Thyroid gland (tissue), 4 donors: ENCODE measurements at regions not wholly inside any gene's neighbourhood (a gene's known extent, or its start where the extent isn't known, plus 50 kb on each side); places are given as distances from the start of the nearest gene placed in this dataset.
A peak's percentile ranks its signal among the peaks of the same experiment; 100 is the strongest.

Experiments
- DNase-seq, 2 donors: peaks; one replicate each; pipeline ENCODE4 v3.0.0-alpha.2; 2019
- H3K27ac ChIP-seq, 3 donors: fragments of 200-600 bp; sonication (generic); 1 replicate in 2 of 3; 2 replicates in 1 of 3; pipeline ENCODE4 v1.5.1; 2016 to 2019; ENCODE audit warnings: mild to moderate bottlenecking in 1 of 3, moderate library complexity in 1 of 3
- H3K27me3 ChIP-seq: fragments of 200-600 bp; sonication (generic); one replicate; pipeline ENCODE4 v1.5.1; 2019
- H3K36me3 ChIP-seq, 2 donors: fragments of 200-600 bp; sonication (generic); one replicate each; pipeline ENCODE4 v1.5.1; 2016 to 2019
- H3K4me1 ChIP-seq, 2 donors: fragments of 200-600 bp; sonication (generic); one replicate each; pipeline ENCODE4 v1.5.1; 2017 to 2019
- H3K4me3 ChIP-seq, 3 donors: fragments of 200-600 bp; sonication (generic); replicated peaks in 1 of 3; 1 replicate in 2 of 3; 2 replicates in 1 of 3; pipeline ENCODE4 v1.5.1; 2016; ENCODE audit warnings: mild to moderate bottlenecking in 1 of 3
- H3K9me3 ChIP-seq: fragments of 200-600 bp; sonication (generic); one replicate; pipeline ENCODE4 v1.5.1; 2017
- CTCF ChIP-seq, 6 experiments: fragments of 200-600 bp in 3 of 6; fragments of 450-650 bp in 3 of 6; sonication (generic) in 3 of 6; IDR thresholded peaks; one replicate each; pipeline ENCODE4 v1.5.1; 2016 to 2019; ENCODE audit warnings: antibody characterized with exemption in 6 of 6, mild to moderate bottlenecking in 2 of 6, inconsistent platforms in 1 of 6, moderate library complexity in 1 of 6
- POLR2A ChIP-seq, 2 donors: fragments of 450-650 bp; IDR thresholded peaks; one replicate each; pipeline ENCODE4 v1.6.1; 2017; ENCODE audit warnings: antibody characterized with exemption in 2 of 2, mild to moderate bottlenecking in 2 of 2, moderate library complexity in 1 of 2
- WGBS, 2 donors: methylation state at CpG; one replicate each; pipeline ENCODE4 v1.1.5; 2017; 5-methylcytosine and 5-hydroxymethylcytosine counted together
- intact Hi-C: fragments of 100-400 bp; cut with DNase I; formaldehyde crosslinking; loops from one replicate; pipeline ENCODE4 v1.15.1; 2023

DNA sequence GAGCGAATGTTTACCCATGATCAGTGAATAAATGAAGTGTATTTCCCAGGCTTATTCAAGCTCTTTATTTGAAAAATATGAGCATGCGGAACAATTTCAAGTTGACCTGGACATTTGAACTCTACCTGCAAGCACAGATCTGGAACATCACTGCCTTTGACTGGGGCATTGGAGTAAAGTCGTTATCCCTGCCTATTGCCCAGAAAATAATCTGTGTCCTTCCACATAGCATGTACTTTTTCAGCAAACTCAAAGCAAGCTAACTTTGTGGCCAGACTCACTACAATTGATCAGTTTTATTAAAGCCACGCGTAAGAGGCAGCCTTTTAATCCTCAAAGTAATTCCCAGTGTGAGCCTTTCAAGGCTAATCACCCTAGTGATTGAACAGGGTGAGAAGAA lies 73.4 kb upstream of the PAK5 start:
- Histone ChIP-seq H3K36me3 (no peaks in the 10 kb centered on the region), H3K27ac (no peak overlapping the region), H3K4me3 (no peak overlapping the region), H3K27me3 (no peaks in the 10 kb centered on the region), H3K9me3 (no peaks in the 10 kb centered on the region), H3K4me1 (no peaks in the 10 kb centered on the region)
- 87 to 89% methylated on average over 5 of the region's 5 CpGs for WGBS, 2 donors
- intact Hi-C loops, result loop anchor here (5.0 kb wide), 1 partner anchor 295 kb away; no protein-coding TSS in a partner anchor
- TF ChIP-seq POLR2A (IDR thresholded peaks at IDR 0.05) (no peak), CTCF (IDR thresholded peaks at IDR 0.05) (no peak)
- DNase-seq, result no peak

GRCh38 chr20:9911519-9911918 lies 72.6 kb upstream of the PAK5 start:
- Histone ChIP-seq H3K36me3 (no peaks in the 10 kb centered on the region), H3K4me1 (no peaks in the 10 kb centered on the region), H3K27me3 (no peaks in the 10 kb centered on the region), H3K9me3 (no peaks in the 10 kb centered on the region), H3K4me3 (no peak overlapping the region), H3K27ac (no peak overlapping the region)
- WGBS, 2 donors, result 54 to 55% methylated on average over 3 of the region's 3 CpGs
- intact Hi-C loops, result loop anchor here (5.0 kb wide), 1 partner anchor 294 kb away; no protein-coding TSS in a partner anchor
- no peak for TF ChIP-seq CTCF (IDR thresholded peaks at IDR 0.05)
- no peak for TF ChIP-seq POLR2A (IDR thresholded peaks at IDR 0.05)
- no peak for DNase-seq

DNA sequence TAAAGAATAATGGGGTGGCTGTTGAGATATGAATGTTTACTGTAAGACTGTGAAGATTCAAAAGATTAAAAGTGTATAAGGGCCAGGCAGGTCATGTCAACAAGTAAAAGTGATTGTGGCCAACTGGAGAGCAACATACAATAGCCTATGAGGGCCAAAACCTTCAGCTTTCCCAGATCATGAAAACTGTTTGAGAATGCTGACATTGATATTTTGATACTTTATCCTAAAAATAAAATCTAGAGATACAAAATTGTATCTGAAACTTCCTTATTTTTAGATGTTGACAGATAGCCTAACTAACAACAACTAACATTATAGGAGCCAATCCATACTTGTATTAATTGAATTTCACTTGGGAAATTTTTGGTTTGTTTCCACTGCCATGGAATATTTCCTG lies 70.3 kb upstream of the PAK5 start:
- Histone ChIP-seq H3K27me3 (no peaks in the 10 kb centered on the region), H3K9me3 (no peaks in the 10 kb centered on the region), H3K4me1 (no peaks in the 10 kb centered on the region), H3K4me3 (no peak overlapping the region), H3K27ac (no peak overlapping the region), H3K36me3 (no peaks in the 10 kb centered on the region)
- DNase-seq, result no peak
- no peak for TF ChIP-seq CTCF (IDR thresholded peaks at IDR 0.05)
- no peak for TF ChIP-seq POLR2A (IDR thresholded peaks at IDR 0.05)
- intact Hi-C loops, result no loop called here

- DNase-seq, result peak; percentile 6 to 21
- no peaks in the 10 kb centered on the region for H3K27me3 ChIP-seq
- no peak overlapping the region for H3K4me3 ChIP-seq
- H3K36me3 ChIP-seq, result no peaks in the 10 kb centered on the region
- 3 to 6% methylated on average over 1 of the region's 1 CpG for WGBS, 2 donors
- H3K27ac ChIP-seq, result no peak overlapping the region
- TF ChIP-seq POLR2A (IDR thresholded peaks at IDR 0.05) (no peak), CTCF (IDR thresholded peaks at IDR 0.05) (peak in 1 of 6 experiments; percentile 51)
- H3K4me1 ChIP-seq, result no peaks in the 10 kb centered on the region
- no peaks in the 10 kb centered on the region for H3K9me3 ChIP-seq
- intact Hi-C loops, result no loop called here
These were observed 64.3 kb upstream of the PAK5 start for GRCh38 chr20:9903048-9903655.

GRCh38 chr20:9889270-9889981 lies 50.5 kb upstream of the PAK5 start:
- H3K27ac ChIP-seq, result no peak overlapping the region
- DNase-seq, result no peak
- TF ChIP-seq CTCF (IDR thresholded peaks at IDR 0.05), result no peak
- TF ChIP-seq POLR2A (IDR thresholded peaks at IDR 0.05), result no peak
- WGBS, 2 donors, result 86 to 87% methylated on average over 6 of the region's 6 CpGs
- no peak overlapping the region for H3K4me3 ChIP-seq
- no peaks in the 10 kb centered on the region for H3K36me3 ChIP-seq
- intact Hi-C loops, result no loop called here
- H3K9me3 ChIP-seq, result no peaks in the 10 kb centered on the region
- H3K27me3 ChIP-seq, result no peaks in the 10 kb centered on the region
- H3K4me1 ChIP-seq, result no peaks in the 10 kb centered on the region
